COR-L47 (cell line): ENCODE measurements at regions not wholly inside any gene's neighbourhood (a gene's known extent, or its start where the extent isn't known, plus 50 kb on each side); places are given as distances from the start of the nearest gene placed in this dataset.
"Not testable (repeated sequence)": the region's sequence is repeated elsewhere in the genome, so short reads cannot be mapped to it uniquely, and the experiment has no call there.

ENCODE experiments used
- DNase-seq: peaks from one replicate; lab custom pipeline; 2025; lab: John Stamatoyannopoulos, UW

- DNase-seq = no peak
Observed at GRCh38 chr5:120151181-120151580, 312.9 kb upstream of the PRR16 start.

GRCh38 chr5:120151825-120152224 is 312.3 kb upstream of the PRR16 start:
- no peak for DNase-seq

GRCh38 chr5:120152472-120152871 is 311.6 kb upstream of the PRR16 start:
- no peak for DNase-seq

- DNase-seq = no peak
Observed at GRCh38 chr5:120152931-120153330, 311.2 kb upstream of the PRR16 start.

- DNase-seq = no peak
Observed at GRCh38 chr5:120153551-120153950, 310.5 kb upstream of the PRR16 start.

GRCh38 chr5:120155873-120156272 is 308.2 kb upstream of the PRR16 start:
- no peak for DNase-seq

- DNase-seq = no peak
Observed at GRCh38 chr5:120158211-120158610, 305.9 kb upstream of the PRR16 start.

GRCh38 chr5:120159155-120159554 is 304.9 kb upstream of the PRR16 start:
- no peak for DNase-seq

GRCh38 chr5:120160124-120160895 is 303.8 kb upstream of the PRR16 start:
- DNase-seq = peak; percentile 35

GRCh38 chr5:120162321-120162720 is 301.8 kb upstream of the PRR16 start:
- no peak for DNase-seq

GRCh38 chr5:120164037-120164436 is 300.1 kb upstream of the PRR16 start:
- DNase-seq = no peak

GRCh38 chr5:120164986-120165385 is 299.1 kb upstream of the PRR16 start:
- DNase-seq = no peak

GRCh38 chr5:120173125-120173524 is 291.0 kb upstream of the PRR16 start:
- DNase-seq = no peak

- no peak for DNase-seq
Observed at GRCh38 chr5:120174089-120174488, 290.0 kb upstream of the PRR16 start.

GRCh38 chr5:120181238-120181637 is 282.9 kb upstream of the PRR16 start:
- not testable (repeated sequence) for DNase-seq

- DNase-seq = not testable (repeated sequence)
Observed at GRCh38 chr5:120194650-120195049, 269.4 kb upstream of the PRR16 start.

- no peak for DNase-seq
Observed at GRCh38 chr5:120199559-120199958, 264.5 kb upstream of the PRR16 start.

- no peak for DNase-seq
Observed at GRCh38 chr5:120207129-120207528, 257.0 kb upstream of the PRR16 start.

GRCh38 chr5:120217001-120217400 is 247.1 kb upstream of the PRR16 start:
- no peak for DNase-seq

- no peak for DNase-seq
Observed at GRCh38 chr5:120219988-120220387, 244.1 kb upstream of the PRR16 start.

GRCh38 chr5:120225524-120225923 is 238.6 kb upstream of the PRR16 start:
- DNase-seq = no peak

- DNase-seq = no peak
Observed at GRCh38 chr5:120228262-120229031, 235.7 kb upstream of the PRR16 start.

GRCh38 chr5:120229036-120229435 is 235.1 kb upstream of the PRR16 start:
- no peak for DNase-seq
